Natural killer cell (primary cell): ENCODE measurements at regions not wholly inside any gene's neighbourhood (a gene's known extent, or its start where the extent isn't known, plus 50 kb on each side); places are given as distances from the start of the nearest gene placed in this dataset.

Experiments used
- ATAC-seq, 3 donors: fragments of 150-1000 bp in 2 of 3; fragments of 200-7000 bp in 1 of 3; cut with Tn5 transposase; 1 replicate in 1 of 3; 2 replicates in 2 of 3; pipeline ENCODE4 v1.10.0; 2021; ENCODE audit warnings: mild to moderate bottlenecking in 2 of 3, moderate library complexity in 2 of 3
- DNase-seq, 2 donors: peaks; one replicate each; pipeline versions ENCODE4 v3.0.0 to v3.0.0-alpha.2; 2013 to 2021; ENCODE audit warnings: mixed read lengths in 1 of 2
- H3K27ac ChIP-seq: one replicate; pipeline ENCODE4 v1.5.1; 2013; ENCODE audit warnings: mild to moderate bottlenecking, low read length
- H3K27me3 ChIP-seq: one replicate; pipeline ENCODE4 v1.6.1; 2013; ENCODE audit warnings: low read length; ENCODE audit not compliant: control insufficient read depth, insufficient read depth
- H3K36me3 ChIP-seq: one replicate; pipeline ENCODE4 v1.6.1; 2013; ENCODE audit warnings: low read length; ENCODE audit not compliant: control insufficient read depth, insufficient read depth
- H3K4me1 ChIP-seq: one replicate; pipeline ENCODE4 v1.6.1; 2013; ENCODE audit warnings: low read length; ENCODE audit not compliant: control insufficient read depth, insufficient read depth
- H3K4me3 ChIP-seq: one replicate; pipeline ENCODE4 v1.5.1; 2013; ENCODE audit warnings: low read length
- H3K9me3 ChIP-seq: one replicate; pipeline ENCODE4 v1.6.1; 2013; ENCODE audit warnings: low read length; ENCODE audit not compliant: control insufficient read depth, insufficient read depth
- H3K27ac Mint-ChIP-seq, 2 donors: one replicate each; pipeline ENCODE4 v1.8.0; 2022; ENCODE audit warnings: mild to moderate bottlenecking in 2 of 2, mixed read lengths in 2 of 2, moderate library complexity in 1 of 2
- H3K27me3 Mint-ChIP-seq, 2 donors: one replicate each; pipeline ENCODE4 v1.8.0; 2022; ENCODE audit warnings: low read depth in 2 of 2, mixed read lengths in 2 of 2
- H3K36me3 Mint-ChIP-seq: one replicate; pipeline ENCODE4 v1.8.0; 2022; ENCODE audit warnings: mixed read lengths
- H3K4me1 Mint-ChIP-seq, 2 donors: one replicate each; pipeline ENCODE4 v1.8.0; 2022; ENCODE audit warnings: mixed read lengths in 2 of 2
- H3K4me3 Mint-ChIP-seq: one replicate; pipeline ENCODE4 v1.8.0; 2022; ENCODE audit warnings: mild to moderate bottlenecking, moderate library complexity, mixed read lengths
- H3K9me3 Mint-ChIP-seq, 2 donors: one replicate each; pipeline ENCODE4 v1.8.0; 2022; ENCODE audit warnings: mixed read lengths in 2 of 2
- CTCF ChIP-seq: fragments of 200-600 bp; IDR thresholded peaks from one replicate; pipeline ENCODE4 v1.8.0; 2022; ENCODE audit warnings: antibody characterized with exemption
- WGBS: methylation state at CpG from one replicate; pipeline ENCODE4 v1.1.7; 2013; ENCODE audit warnings: missing lambda C conversion rate; ENCODE audit not compliant: insufficient coverage; 5-methylcytosine and 5-hydroxymethylcytosine counted together
- intact Hi-C: fragments of 100-400 bp; cut with micrococcal nuclease; formaldehyde crosslinking; loops from one replicate; pipeline ENCODE4 v1.14.2; 2022

GRCh38 chr5:87147441-87147840 is 120.2 kb upstream of the RASA1 start:
- no peaks in the 10 kb centered on the region for H3K27me3 Mint-ChIP-seq
- H3K4me1 Mint-ChIP-seq = peaks cover 8% of the 10 kb centered on the region in 2 donors
- Histone ChIP-seq H3K9me3 (peaks cover 5% of the 10 kb centered on the region), H3K27ac (no peak overlapping the region), H3K4me3 (no peak overlapping the region), H3K27me3 (no peaks in the 10 kb centered on the region), H3K4me1 (no peaks in the 10 kb centered on the region), H3K36me3 (no peaks in the 10 kb centered on the region)
- DNase-seq = no peak
- H3K4me3 Mint-ChIP-seq = no peak overlapping the region
- TF ChIP-seq CTCF = no peak
- no peaks in the 10 kb centered on the region for H3K36me3 Mint-ChIP-seq
- no peak for ATAC-seq
- intact Hi-C loops = no loop called here
- H3K9me3 Mint-ChIP-seq = no peaks in the 10 kb centered on the region
- no peak overlapping the region for H3K27ac Mint-ChIP-seq

GRCh38 chr5:87150630-87151029 is 117.1 kb upstream of the RASA1 start:
- Histone ChIP-seq H3K9me3 (peaks cover 5% of the 10 kb centered on the region), H3K36me3 (no peaks in the 10 kb centered on the region), H3K27me3 (no peaks in the 10 kb centered on the region), H3K27ac (no peak overlapping the region), H3K4me3 (no peak overlapping the region), H3K4me1 (no peaks in the 10 kb centered on the region)
- Mint-ChIP-seq H3K36me3 (no peaks in the 10 kb centered on the region), H3K27me3 (no peaks in the 10 kb centered on the region), H3K4me3 (no peak overlapping the region), H3K9me3 (no peaks in the 10 kb centered on the region), H3K4me1 (peaks cover 8 to 24% of the 10 kb centered on the region in 2 donors), H3K27ac (no peak overlapping the region)
- no peak for ATAC-seq
- TF ChIP-seq CTCF = no peak
- WGBS = 92% methylated on average over 6 of the region's 6 CpGs
- no peak for DNase-seq
- intact Hi-C loops = no loop called here

- DNase-seq = no peak
- TF ChIP-seq CTCF = no peak
- ATAC-seq = no peak
- peaks cover 5% of the 10 kb centered on the region for H3K9me3 ChIP-seq
- intact Hi-C loops = no loop called here
- H3K27ac Mint-ChIP-seq = peak overlapping the region in 1 of 2 donors; percentile 33
- no peaks in the 10 kb centered on the region for H3K36me3 ChIP-seq
- no peak overlapping the region for H3K27ac ChIP-seq
- H3K27me3 Mint-ChIP-seq = no peaks in the 10 kb centered on the region
- WGBS = 13% methylated on average over 1 of the region's 1 CpG
- H3K4me1 ChIP-seq = no peaks in the 10 kb centered on the region
- no peaks in the 10 kb centered on the region for H3K36me3 Mint-ChIP-seq
- H3K4me1 Mint-ChIP-seq = peaks cover 8 to 24% of the 10 kb centered on the region in 2 donors
- H3K4me3 ChIP-seq = no peak overlapping the region
- H3K9me3 Mint-ChIP-seq = no peaks in the 10 kb centered on the region
- H3K4me3 Mint-ChIP-seq = no peak overlapping the region
- H3K27me3 ChIP-seq = no peaks in the 10 kb centered on the region
Measured at GRCh38 chr5:87151547-87151946, 116.1 kb upstream of the RASA1 start.

GRCh38 chr5:87152886-87153285 is 114.8 kb upstream of the RASA1 start:
- no peaks in the 10 kb centered on the region for H3K36me3 ChIP-seq
- no peak overlapping the region for H3K27ac ChIP-seq
- WGBS = no CpG with 5 or more reads among the region's 1 CpG
- H3K9me3 ChIP-seq = peaks cover 5% of the 10 kb centered on the region
- ATAC-seq (no peak), DNase-seq (no peak)
- H3K27ac Mint-ChIP-seq = no peak overlapping the region
- H3K4me1 ChIP-seq = no peaks in the 10 kb centered on the region
- H3K36me3 Mint-ChIP-seq = no peaks in the 10 kb centered on the region
- H3K9me3 Mint-ChIP-seq = no peaks in the 10 kb centered on the region
- H3K4me1 Mint-ChIP-seq = peaks cover 8 to 24% of the 10 kb centered on the region in 2 donors
- no peak overlapping the region for H3K4me3 ChIP-seq
- no peak overlapping the region for H3K4me3 Mint-ChIP-seq
- H3K27me3 ChIP-seq = no peaks in the 10 kb centered on the region
- TF ChIP-seq CTCF = no peak
- H3K27me3 Mint-ChIP-seq = no peaks in the 10 kb centered on the region
- intact Hi-C loops = no loop called here
